Neuron (in vitro differentiated cells): ENCODE measurements at regions not wholly inside any gene's neighbourhood (a gene's known extent, or its start where the extent isn't known, plus 50 kb on each side); places are given as distances from the start of the nearest gene placed in this dataset.
"Not testable (repeated sequence)": the region's sequence is repeated elsewhere in the genome, so short reads cannot be mapped to it uniquely, and the experiment has no call there.

Experiments
- H2AFZ ChIP-seq: one replicate; pipeline ENCODE4 v1.6.1; 2013; ENCODE audit warnings: low read depth, mild to moderate bottlenecking, inconsistent platforms, low read length, moderate library complexity
- H3K27me3 ChIP-seq: one replicate; pipeline ENCODE4 v1.6.1; 2013; ENCODE audit warnings: low read length; ENCODE audit not compliant: insufficient read depth
- H3K36me3 ChIP-seq: one replicate; pipeline ENCODE4 v1.6.1; 2013; ENCODE audit warnings: low read length; ENCODE audit not compliant: insufficient read depth
- H3K4me1 ChIP-seq: one replicate; pipeline ENCODE4 v1.6.1; 2013; ENCODE audit warnings: low read length; ENCODE audit not compliant: insufficient read depth
- H3K4me3 ChIP-seq: 2 replicates; pipeline ENCODE4 v1.5.1; 2013; ENCODE audit warnings: mild to moderate bottlenecking, low read length, moderate library complexity
- H3K9me3 ChIP-seq: one replicate; pipeline ENCODE4 v1.6.1; 2013; ENCODE audit warnings: low read length

GRCh38 chr5:126104951-126105350 is 318.3 kb upstream of the GRAMD2B start:
- H3K9me3 ChIP-seq = no peaks in the 10 kb centered on the region
- no peaks in the 10 kb centered on the region for H3K27me3 ChIP-seq
- peaks cover 14% of the 10 kb centered on the region for H3K4me1 ChIP-seq
- no peaks in the 10 kb centered on the region for H3K36me3 ChIP-seq
- H3K4me3 ChIP-seq = no peak overlapping the region
- H2AFZ ChIP-seq = no peak overlapping the region

- Histone ChIP-seq H3K4me1 (peaks cover 14% of the 10 kb centered on the region), H2AFZ (no peak overlapping the region), H3K9me3 (no peaks in the 10 kb centered on the region), H3K36me3 (no peaks in the 10 kb centered on the region), H3K4me3 (no peak overlapping the region), H3K27me3 (no peaks in the 10 kb centered on the region)
These were observed 317.2 kb upstream of the GRAMD2B start for GRCh38 chr5:126106029-126106428.

- Histone ChIP-seq H3K9me3 (no peaks in the 10 kb centered on the region), H2AFZ (no peak overlapping the region), H3K27me3 (no peaks in the 10 kb centered on the region), H3K4me1 (peaks cover 14% of the 10 kb centered on the region), H3K36me3 (no peaks in the 10 kb centered on the region), H3K4me3 (no peak overlapping the region)
These were observed 315.8 kb upstream of the GRAMD2B start for GRCh38 chr5:126107381-126107780.

GRCh38 chr5:126108470-126108869 is 314.7 kb upstream of the GRAMD2B start:
- Histone ChIP-seq H3K27me3 (no peaks in the 10 kb centered on the region), H3K36me3 (no peaks in the 10 kb centered on the region), H3K9me3 (peaks cover 3% of the 10 kb centered on the region), H3K4me1 (peaks cover 14% of the 10 kb centered on the region), H2AFZ (no peak overlapping the region), H3K4me3 (no peak overlapping the region)

GRCh38 chr5:126115059-126115629 is 308.1 kb upstream of the GRAMD2B start:
- H3K9me3 ChIP-seq = peaks cover 3% of the 10 kb centered on the region
- no peaks in the 10 kb centered on the region for H3K36me3 ChIP-seq
- H3K4me3 ChIP-seq = no peak overlapping the region
- no peak overlapping the region for H2AFZ ChIP-seq
- H3K27me3 ChIP-seq = no peaks in the 10 kb centered on the region
- peaks cover 28% of the 10 kb centered on the region for H3K4me1 ChIP-seq

- Histone ChIP-seq H2AFZ (no peak overlapping the region), H3K4me1 (peaks cover 32% of the 10 kb centered on the region), H3K36me3 (no peaks in the 10 kb centered on the region), H3K9me3 (peaks cover 3% of the 10 kb centered on the region), H3K4me3 (no peak overlapping the region), H3K27me3 (no peaks in the 10 kb centered on the region)
These were observed 306.2 kb upstream of the GRAMD2B start for GRCh38 chr5:126117044-126117443.

GRCh38 chr5:126119887-126120442 is 303.2 kb upstream of the GRAMD2B start:
- H3K36me3 ChIP-seq = no peaks in the 10 kb centered on the region
- H2AFZ ChIP-seq = no peak overlapping the region
- H3K9me3 ChIP-seq = no peaks in the 10 kb centered on the region
- H3K4me3 ChIP-seq = no peak overlapping the region
- H3K4me1 ChIP-seq = peaks cover 46% of the 10 kb centered on the region
- H3K27me3 ChIP-seq = no peaks in the 10 kb centered on the region

GRCh38 chr5:126120939-126121338 is 302.3 kb upstream of the GRAMD2B start:
- Histone ChIP-seq H3K4me3 (no peak overlapping the region), H3K4me1 (peaks cover 45% of the 10 kb centered on the region), H2AFZ (no peak overlapping the region), H3K27me3 (no peaks in the 10 kb centered on the region), H3K36me3 (no peaks in the 10 kb centered on the region), H3K9me3 (no peaks in the 10 kb centered on the region)

- Histone ChIP-seq H3K27me3 (no peaks in the 10 kb centered on the region), H3K36me3 (no peaks in the 10 kb centered on the region), H3K4me3 (no peak overlapping the region), H3K4me1 (peaks cover 37% of the 10 kb centered on the region), H3K9me3 (no peaks in the 10 kb centered on the region), H2AFZ (no peak overlapping the region)
These were observed 300.3 kb upstream of the GRAMD2B start for GRCh38 chr5:126122942-126123341.

GRCh38 chr5:126124706-126125345 is 298.4 kb upstream of the GRAMD2B start:
- Histone ChIP-seq H3K36me3 (no peaks in the 10 kb centered on the region), H2AFZ (no peak overlapping the region)

GRCh38 chr5:126125407-126125806 is 297.8 kb upstream of the GRAMD2B start:
- Histone ChIP-seq H3K36me3 (no peaks in the 10 kb centered on the region), H3K27me3 (no peaks in the 10 kb centered on the region), H3K4me3 (no peak overlapping the region), H2AFZ (no peak overlapping the region), H3K9me3 (no peaks in the 10 kb centered on the region), H3K4me1 (peaks cover 35% of the 10 kb centered on the region)

More at GRCh38 chr5:126124706-126125345, 298.4 kb upstream of the GRAMD2B start:
- Histone ChIP-seq H3K27me3 (no peaks in the 10 kb centered on the region), H3K9me3 (no peaks in the 10 kb centered on the region), H3K4me3 (no peak overlapping the region), H3K4me1 (peaks cover 35% of the 10 kb centered on the region)

GRCh38 chr5:126126574-126126973 is 296.6 kb upstream of the GRAMD2B start:
- Histone ChIP-seq H3K9me3 (no peaks in the 10 kb centered on the region), H3K27me3 (no peaks in the 10 kb centered on the region), H3K36me3 (no peaks in the 10 kb centered on the region), H3K4me3 (no peak overlapping the region), H3K4me1 (peaks cover 30% of the 10 kb centered on the region), H2AFZ (no peak overlapping the region)

GRCh38 chr5:126127371-126127770 is 295.8 kb upstream of the GRAMD2B start:
- H3K9me3 ChIP-seq, H3K4me3 ChIP-seq, H2AFZ ChIP-seq, H3K27me3 ChIP-seq, H3K36me3 ChIP-seq: not testable (repeated sequence)
- peaks cover 30% of the 10 kb centered on the region for H3K4me1 ChIP-seq
